A549 (cell line): ENCODE measurements at regions not wholly inside any gene's neighbourhood (a gene's known extent, or its start where the extent isn't known, plus 50 kb on each side); places are given as distances from the start of the nearest gene placed in this dataset.

ENCODE experiments used
- CTCF ChIP-seq: fragments of >200 bp; sonication (Bioruptor Twin); formaldehyde crosslinking; IDR thresholded peaks from 3 replicates; pipeline ENCODE4 v1.5.1; 2016
- ELK1 ChIP-seq: fragments of 150-350 bp; IDR thresholded peaks from 2 replicates; pipeline ENCODE4 v1.6.1; 2014; ENCODE audit warnings: low read depth, mild to moderate bottlenecking, low read length
- JUN ChIP-seq, 2 experiments: fragments of >200 bp; sonication (Bioruptor Twin); formaldehyde crosslinking; IDR thresholded peaks; 2 replicates in 1 of 2; 3 replicates in 1 of 2; pipeline ENCODE4 v1.6.1; 2016 to 2017
- MAZ ChIP-seq: fragments of 150-350 bp; IDR thresholded peaks from 2 replicates; pipeline ENCODE4 v1.6.1; 2014; ENCODE audit warnings: antibody characterized with exemption, low read depth, low read length, borderline replicate concordance
- MYC ChIP-seq: IDR thresholded peaks from 2 replicates; pipeline ENCODE4 v1.6.1; 2012; ENCODE audit warnings: mild to moderate bottlenecking, inconsistent platforms, low read length, improper control_type of control experiment, borderline replicate concordance
- RAD21 ChIP-seq, 2 experiments: fragments of >200 bp in 1 of 2; sonication (Bioruptor Twin) in 1 of 2; formaldehyde crosslinking in 1 of 2; IDR thresholded peaks in 1 of 2; conservative IDR thresholded peaks in 1 of 2; 2 replicates in 1 of 2; 3 replicates in 1 of 2; pipeline ENCODE4 v1.6.1; 2012 to 2018; ENCODE audit warnings: inconsistent platforms in 1 of 2
- RARB ChIP-seq: fragments of 250-450 bp; sonication (Bioruptor Pico); IDR thresholded peaks from 2 replicates; pipeline ENCODE4 v1.8.0; 2021; ENCODE audit warnings: mild to moderate bottlenecking, moderate library complexity

GRCh38 chr5:74977471-74977870 lies 74.9 kb downstream of the GCNT4 start:
- no peak for TF ChIP-seq JUN (IDR thresholded peaks at IDR 0.05)
- no peak for TF ChIP-seq CTCF
- no peak for TF ChIP-seq MYC
- no peak for TF ChIP-seq RAD21 (conservative IDR thresholded peaks at IDR 0.05 in 1 of 2, IDR thresholded peaks at IDR 0.05 in 1 of 2)
- no peak for TF ChIP-seq MAZ
- no peak for TF ChIP-seq RARB (CRISPR knock-in tag)
- TF ChIP-seq ELK1 = no peak
